ENCODE measurements at regions not wholly inside any gene's neighbourhood (a gene's known extent, or its start where the extent isn't known, plus 50 kb on each side); places are given as distances from the start of the nearest gene placed in this dataset.

DNA sequence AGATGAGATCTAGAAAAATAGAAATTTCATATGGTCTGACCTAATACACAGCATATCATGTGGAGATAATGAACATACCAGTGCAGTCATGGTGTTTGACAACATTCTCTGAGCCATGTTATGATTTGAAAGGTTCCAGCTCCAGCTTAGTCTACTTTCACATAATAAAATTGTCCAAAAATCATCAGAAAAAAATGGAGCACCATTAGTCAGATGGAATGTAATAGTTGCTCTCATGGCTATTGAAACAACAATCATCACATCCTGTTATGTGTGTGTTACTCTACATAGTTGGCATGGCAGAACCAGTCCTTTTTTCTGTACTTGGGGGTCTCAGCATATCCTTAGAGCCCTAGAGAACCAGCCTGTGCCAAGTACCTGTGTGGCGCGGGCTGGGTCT lies 678.9 kb upstream of the FANCL start:
- H4K20me1 ChIP-seq (ENCODE audit: insufficient read depth, low read length) = no peaks in the 10 kb centered on the region
- no peak overlapping the region for H3K4me3 ChIP-seq (ENCODE audit: low read length)
- no peaks in the 10 kb centered on the region for H3K4me1 ChIP-seq (ENCODE audit: low read length)
- no peak for TF ChIP-seq EZH2 (optimal IDR thresholded peaks at IDR 0.05; ENCODE audit: low read depth, low read length)
- TF ChIP-seq EZH2phosphoT487 (IDR thresholded peaks at IDR 0.05; ENCODE audit: low read length) = no peak
- TF ChIP-seq CTCF (IDR thresholded peaks at IDR 0.05; ENCODE audit: low read length) = no peak
- no peaks in the 10 kb centered on the region for H3F3A ChIP-seq (ENCODE audit: insufficient read depth, low read length)
- no peaks in the 10 kb centered on the region for H3K9me2 ChIP-seq (replicated peaks; ENCODE audit: insufficient read depth, low read length)
- H2AFZ ChIP-seq (ENCODE audit: low read length) = no peak overlapping the region
- H3K27ac ChIP-seq (ENCODE audit: low read length) = no peak overlapping the region
- H3K9ac ChIP-seq (ENCODE audit: low read length) = no peak overlapping the region
- H3K36me3 ChIP-seq (replicated peaks; ENCODE audit: insufficient read depth, low read length) = no peaks in the 10 kb centered on the region
- H3K4me2 ChIP-seq (ENCODE audit: low read depth, low read length) = no peak overlapping the region
- no peak for DNase-seq
- H3K9me3 ChIP-seq (replicated peaks; ENCODE audit: insufficient read depth, low read length) = no peaks in the 10 kb centered on the region
- H3K27me3 ChIP-seq (replicated peaks; ENCODE audit: insufficient read depth, low read length) = no peaks in the 10 kb centered on the region
- H3K79me2 ChIP-seq (ENCODE audit: low read length) = no peaks in the 10 kb centered on the region

DNA sequence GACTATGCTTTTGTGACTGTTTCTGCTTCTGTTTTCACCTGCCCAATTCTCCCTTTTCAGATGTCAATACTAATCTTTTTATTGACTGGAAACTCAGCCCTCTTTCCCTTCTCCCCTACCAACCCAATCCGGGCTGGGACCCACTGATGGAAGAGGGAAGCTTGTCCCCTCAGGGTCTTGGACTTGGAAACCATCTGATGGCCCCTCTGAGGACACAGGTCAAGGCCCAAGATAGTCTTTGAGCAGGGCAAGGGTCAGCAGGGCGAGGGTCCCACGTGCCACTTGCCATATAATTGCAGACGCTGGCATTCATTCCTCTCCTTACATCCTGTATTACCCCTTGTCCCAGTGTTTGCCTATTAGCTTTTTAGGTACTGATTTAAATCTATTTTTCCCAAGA lies 678.2 kb upstream of the FANCL start:
- Histone ChIP-seq H3K9me3 (replicated peaks; ENCODE audit: insufficient read depth, low read length) (no peaks in the 10 kb centered on the region), H3K27ac (ENCODE audit: low read length) (no peak overlapping the region), H3K36me3 (replicated peaks; ENCODE audit: insufficient read depth, low read length) (no peaks in the 10 kb centered on the region), H3K27me3 (replicated peaks; ENCODE audit: insufficient read depth, low read length) (no peaks in the 10 kb centered on the region), H3K4me1 (ENCODE audit: low read length) (no peaks in the 10 kb centered on the region), H3F3A (ENCODE audit: insufficient read depth, low read length) (no peaks in the 10 kb centered on the region), H3K4me2 (ENCODE audit: low read depth, low read length) (no peak overlapping the region), H3K9ac (ENCODE audit: low read length) (no peak overlapping the region), H3K4me3 (ENCODE audit: low read length) (no peak overlapping the region), H3K9me2 (replicated peaks; ENCODE audit: insufficient read depth, low read length) (no peaks in the 10 kb centered on the region), H3K79me2 (ENCODE audit: low read length) (no peaks in the 10 kb centered on the region), H4K20me1 (ENCODE audit: insufficient read depth, low read length) (no peaks in the 10 kb centered on the region), H2AFZ (ENCODE audit: low read length) (no peak overlapping the region)
- TF ChIP-seq EZH2phosphoT487 (IDR thresholded peaks at IDR 0.05; ENCODE audit: low read length) (no peak), EZH2 (optimal IDR thresholded peaks at IDR 0.05; ENCODE audit: low read depth, low read length) (no peak), CTCF (IDR thresholded peaks at IDR 0.05; ENCODE audit: low read length) (no peak)
- no peak for DNase-seq

DNA sequence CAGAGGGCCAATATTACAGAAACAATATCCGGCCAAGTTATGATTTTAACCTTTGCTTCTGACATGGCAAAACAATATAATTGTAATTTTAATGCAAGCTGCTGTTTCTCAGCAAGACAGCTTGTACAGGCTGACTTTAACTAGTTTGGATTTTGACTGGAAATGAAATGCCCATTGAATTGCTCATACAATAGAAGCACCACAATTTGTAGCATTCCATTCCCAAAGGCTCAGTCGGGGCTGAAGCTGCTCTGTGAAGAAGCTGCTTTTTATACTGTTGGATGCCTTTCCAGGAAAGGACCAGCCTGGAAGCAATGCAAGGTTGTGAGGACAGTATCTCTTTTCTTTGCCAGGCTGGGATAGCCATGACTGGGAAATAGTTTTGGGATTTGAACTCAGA lies 677.0 kb upstream of the FANCL start:
- no peaks in the 10 kb centered on the region for H3K27me3 ChIP-seq (replicated peaks; ENCODE audit: insufficient read depth, low read length)
- H3K27ac ChIP-seq (ENCODE audit: low read length) = no peak overlapping the region
- no peaks in the 10 kb centered on the region for H3K79me2 ChIP-seq (ENCODE audit: low read length)
- no peaks in the 10 kb centered on the region for H3K9me2 ChIP-seq (replicated peaks; ENCODE audit: insufficient read depth, low read length)
- H3K4me3 ChIP-seq (ENCODE audit: low read length) = no peak overlapping the region
- H3K9ac ChIP-seq (ENCODE audit: low read length) = no peak overlapping the region
- H3K4me1 ChIP-seq (ENCODE audit: low read length) = no peaks in the 10 kb centered on the region
- no peaks in the 10 kb centered on the region for H4K20me1 ChIP-seq (ENCODE audit: insufficient read depth, low read length)
- no peak overlapping the region for H3K4me2 ChIP-seq (ENCODE audit: low read depth, low read length)
- TF ChIP-seq CTCF (IDR thresholded peaks at IDR 0.05; ENCODE audit: low read length) (no peak), EZH2 (optimal IDR thresholded peaks at IDR 0.05; ENCODE audit: low read depth, low read length) (no peak), EZH2phosphoT487 (IDR thresholded peaks at IDR 0.05; ENCODE audit: low read length) (no peak)
- H3F3A ChIP-seq (ENCODE audit: insufficient read depth, low read length) = no peaks in the 10 kb centered on the region
- DNase-seq = no peak
- no peak overlapping the region for H2AFZ ChIP-seq (ENCODE audit: low read length)
- no peaks in the 10 kb centered on the region for H3K9me3 ChIP-seq (replicated peaks; ENCODE audit: insufficient read depth, low read length)
- H3K36me3 ChIP-seq (replicated peaks; ENCODE audit: insufficient read depth, low read length) = no peaks in the 10 kb centered on the region

All from MM.1S (cell line).